Amniotic epithelial cell (primary cell): ENCODE measurements at regions not wholly inside any gene's neighbourhood (a gene's known extent, or its start where the extent isn't known, plus 50 kb on each side); places are given as distances from the start of the nearest gene placed in this dataset.
A peak's percentile ranks its signal among the peaks of the same experiment; 100 is the strongest.

Experiments
- DNase-seq: peaks from one replicate; pipeline ENCODE4 v3.0.0-alpha.2; 2010; ENCODE audit warnings: low read depth

DNA sequence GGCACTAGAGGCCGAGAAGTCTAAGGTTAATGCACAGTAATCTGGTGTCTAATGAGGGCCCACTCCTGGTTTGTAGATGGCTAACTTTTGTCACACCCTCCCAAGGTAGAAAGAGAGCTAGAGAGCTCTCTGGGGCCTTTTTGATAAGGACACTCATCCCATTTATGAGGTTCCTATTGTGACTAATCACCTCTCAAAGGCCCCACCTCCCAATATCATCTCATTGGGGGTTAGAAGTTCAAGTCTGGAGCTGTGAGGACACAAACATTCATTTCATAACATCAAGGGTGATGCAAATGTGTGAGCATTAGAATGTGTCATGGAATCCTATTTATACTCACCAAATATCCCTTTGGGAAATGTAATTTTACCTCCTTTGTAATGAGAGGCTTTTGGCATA lies 79.2 kb upstream of the SLC10A2 start:
- no peak for DNase-seq

DNA sequence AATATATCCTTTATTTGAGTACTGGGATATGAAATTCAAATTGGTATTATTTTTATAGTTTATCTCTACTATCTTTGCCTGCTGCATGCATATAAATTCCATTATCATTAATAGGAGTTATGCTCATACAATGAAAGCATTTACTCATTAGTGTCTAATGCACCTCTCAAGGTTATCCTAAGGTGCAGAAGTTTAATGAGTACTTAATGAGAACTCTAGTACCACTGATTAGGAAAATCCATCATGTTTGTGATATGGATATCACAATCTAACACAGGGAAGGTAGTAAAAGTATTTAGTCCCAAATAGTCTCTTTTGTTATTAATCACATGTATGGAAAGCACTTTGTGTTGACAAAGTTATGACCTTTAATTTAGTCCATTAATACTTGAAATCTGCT lies 77.2 kb upstream of the SLC10A2 start:
- DNase-seq = no peak

DNA sequence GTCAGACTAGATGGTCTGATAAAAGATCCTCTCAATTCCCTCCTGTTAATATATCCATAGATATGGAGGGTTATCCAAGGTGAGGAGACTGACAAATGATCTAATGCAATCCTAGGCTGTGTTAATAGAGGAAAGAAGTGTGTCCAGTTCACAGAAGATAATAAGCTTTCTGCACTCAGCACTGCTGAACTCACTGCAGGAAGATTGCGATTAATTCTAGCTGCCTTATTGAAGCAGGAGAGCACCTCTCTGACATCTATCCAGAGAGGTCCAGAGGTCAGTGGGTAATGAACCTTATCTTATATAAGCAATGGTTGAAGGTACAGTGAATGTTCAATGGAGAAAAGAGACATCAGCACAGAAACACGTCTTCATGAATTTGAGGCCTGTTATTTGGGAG lies 75.9 kb upstream of the SLC10A2 start:
- no peak for DNase-seq

DNA sequence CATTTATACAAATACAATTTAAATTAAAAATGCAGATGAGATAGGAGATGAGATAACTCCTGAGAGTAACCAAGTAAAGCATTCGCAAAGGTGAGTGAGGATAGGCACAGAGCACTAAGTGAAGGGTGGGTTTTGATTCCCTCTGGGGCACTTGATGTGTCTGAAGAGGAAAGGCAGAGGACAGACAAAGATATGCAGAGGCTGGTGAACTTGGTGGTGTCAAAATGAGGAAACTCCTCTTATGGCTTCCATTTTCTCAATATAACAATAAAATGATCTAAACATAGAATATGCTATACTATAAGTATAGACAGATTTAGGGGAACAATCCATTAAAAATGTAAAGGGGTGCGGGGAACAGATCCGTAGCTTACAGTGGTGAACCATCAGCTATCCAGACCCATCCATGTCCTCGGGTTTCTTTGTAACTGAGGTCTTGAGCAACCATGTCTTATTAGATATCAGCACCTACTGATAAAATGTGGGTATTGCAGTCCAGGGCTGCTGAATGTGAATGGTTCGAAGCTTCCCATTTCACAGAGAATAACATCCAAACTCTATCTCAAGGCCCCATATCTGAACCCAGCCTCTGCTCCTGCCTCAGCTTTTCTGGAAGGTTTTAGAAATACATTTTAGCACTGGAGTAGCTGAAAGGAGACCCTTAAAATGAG lies 73.9 kb upstream of the SLC10A2 start:
- peak; percentile 1 for DNase-seq

DNA sequence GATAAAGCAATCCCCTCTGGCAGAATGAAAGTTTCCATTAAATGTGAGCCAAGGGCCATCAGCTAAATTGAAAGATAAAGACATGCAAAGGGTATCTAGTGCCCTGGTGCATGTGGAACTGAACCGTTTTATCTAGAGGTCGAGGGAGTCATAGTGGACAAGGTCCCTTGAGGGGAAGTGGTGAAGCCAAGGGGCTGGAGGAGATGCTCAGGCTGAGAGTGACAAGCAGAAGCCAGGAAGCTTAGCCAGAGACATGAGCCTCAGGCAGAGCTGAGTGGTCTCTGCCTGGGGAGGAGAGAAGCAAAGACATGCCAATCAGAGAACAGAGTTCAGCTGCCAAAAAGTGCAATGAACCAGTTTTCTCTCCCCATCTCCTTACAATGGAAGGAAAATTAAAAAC lies 68.1 kb upstream of the SLC10A2 start:
- no peak for DNase-seq

DNA sequence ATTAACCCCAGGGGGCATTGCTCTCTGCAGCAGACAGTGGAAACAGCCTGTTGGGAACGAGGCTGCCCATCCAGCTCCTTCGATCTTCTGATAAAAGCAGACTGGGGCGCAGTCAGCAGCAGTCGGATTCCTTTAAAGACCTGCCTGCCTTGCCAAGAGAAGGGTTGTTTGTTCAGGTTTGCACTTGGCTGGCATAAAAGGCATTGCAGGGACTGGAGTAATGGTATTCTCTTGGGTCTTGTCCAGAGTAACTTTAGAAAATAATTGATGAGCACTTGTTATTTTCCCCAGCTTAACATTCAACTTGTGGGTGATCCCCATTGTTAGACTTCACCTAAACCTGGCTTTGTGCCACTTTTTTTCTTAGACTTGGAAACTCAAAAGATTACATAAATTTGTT lies 67.3 kb upstream of the SLC10A2 start:
- DNase-seq = no peak

DNA sequence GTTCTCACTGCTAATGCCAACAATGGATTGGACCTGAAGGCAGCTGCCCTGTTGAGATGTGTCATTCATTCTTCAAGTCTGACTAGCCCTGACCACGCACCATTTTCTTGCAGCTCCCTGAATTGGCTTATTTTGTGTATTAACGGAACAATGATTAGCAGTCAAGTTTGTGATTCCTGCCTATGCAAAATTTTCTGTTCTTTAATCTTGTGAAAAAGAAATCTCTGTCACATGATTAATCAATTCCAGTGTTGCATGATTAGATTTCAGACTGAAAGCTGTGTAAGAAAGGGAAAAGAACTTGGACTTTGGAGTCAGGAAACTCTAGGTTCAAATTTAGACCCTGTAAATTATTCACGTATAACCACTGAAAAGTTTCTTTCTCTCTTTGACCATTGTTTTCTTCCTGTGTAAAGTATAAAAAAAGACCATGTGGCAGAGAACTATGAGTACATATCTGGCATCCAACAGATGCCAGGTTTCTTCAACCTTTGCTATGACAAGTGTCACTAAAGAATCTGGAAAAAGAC lies 64.5 kb upstream of the SLC10A2 start:
- no peak for DNase-seq

DNA sequence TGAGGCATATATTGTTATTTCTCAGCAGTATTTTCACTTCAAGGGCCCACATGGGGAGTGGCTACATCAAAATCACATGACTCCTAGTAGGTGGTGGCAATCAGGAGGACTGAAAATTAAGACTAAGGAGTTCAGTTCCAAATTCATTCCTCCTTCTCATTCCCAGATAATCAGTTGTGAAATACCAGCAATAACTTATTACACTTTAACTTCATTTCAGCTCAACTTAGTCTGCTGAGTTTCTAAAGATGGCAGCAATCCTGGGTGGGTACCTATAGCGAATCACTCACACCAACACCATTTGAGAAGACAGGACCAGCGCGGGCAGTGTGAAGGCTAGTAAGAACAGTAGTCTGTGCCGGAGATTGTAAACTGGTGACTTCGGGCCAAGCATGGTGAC lies 63.9 kb upstream of the SLC10A2 start:
- no peak for DNase-seq
